HG03558 (cell line): ENCODE measurements at regions not wholly inside any gene's neighbourhood (a gene's known extent, or its start where the extent isn't known, plus 50 kb on each side); places are given as distances from the start of the nearest gene placed in this dataset.

ENCODE experiments used
- ATAC-seq: cut with Tn5 transposase; IDR thresholded peaks from one replicate; pipeline ENCODE4 v1.9.1; 2021; ENCODE audit warnings: moderate number of reproducible peaks; ENCODE audit not compliant: unreplicated experiment; ENCODE audit errors: extremely low read depth

- ATAC-seq: no peak
These were observed 546.6 kb downstream of the INHBA start for GRCh38 chr7:41156268-41156667.

- ATAC-seq: no peak
These were observed 549.6 kb downstream of the INHBA start for GRCh38 chr7:41153268-41153667.

- no peak for ATAC-seq
These were observed 550.7 kb downstream of the INHBA start for GRCh38 chr7:41152179-41152678.

GRCh38 chr7:41149576-41149975 lies 553.3 kb downstream of the INHBA start:
- no peak for ATAC-seq

GRCh38 chr7:41148521-41148951 lies 554.4 kb downstream of the INHBA start:
- no peak for ATAC-seq

- ATAC-seq: no peak
These were observed 555.0 kb downstream of the INHBA start for GRCh38 chr7:41147606-41148485.

GRCh38 chr7:41146429-41146828 lies 556.5 kb downstream of the INHBA start:
- ATAC-seq: no peak

- ATAC-seq: no peak
These were observed 557.2 kb downstream of the INHBA start for GRCh38 chr7:41145656-41146055.

- ATAC-seq: no peak
These were observed 559.9 kb downstream of the INHBA start for GRCh38 chr7:41142904-41143473.

- ATAC-seq: no peak
These were observed 563.1 kb downstream of the INHBA start for GRCh38 chr7:41139789-41140188.

GRCh38 chr7:41136551-41136950 lies 566.3 kb downstream of the INHBA start:
- no peak for ATAC-seq

- ATAC-seq: no peak
These were observed 567.4 kb downstream of the INHBA start for GRCh38 chr7:41135511-41135910.

GRCh38 chr7:41134300-41135255 lies 568.3 kb downstream of the INHBA start:
- peak; percentile 82 for ATAC-seq

GRCh38 chr7:41133690-41134299 lies 569.1 kb downstream of the INHBA start:
- ATAC-seq: no peak

GRCh38 chr7:41131956-41132355 lies 570.9 kb downstream of the INHBA start:
- no peak for ATAC-seq

- no peak for ATAC-seq
These were observed 572.2 kb downstream of the INHBA start for GRCh38 chr7:41130561-41131236.

GRCh38 chr7:41130086-41130485 lies 572.8 kb downstream of the INHBA start:
- no peak for ATAC-seq

GRCh38 chr7:41125343-41125742 lies 577.5 kb downstream of the INHBA start:
- no peak for ATAC-seq

GRCh38 chr7:41122256-41122987 lies 580.5 kb downstream of the INHBA start:
- ATAC-seq: no peak
